ENCODE measurements at regions not wholly inside any gene's neighbourhood (a gene's known extent, or its start where the extent isn't known, plus 50 kb on each side); places are given as distances from the start of the nearest gene placed in this dataset.

DNA sequence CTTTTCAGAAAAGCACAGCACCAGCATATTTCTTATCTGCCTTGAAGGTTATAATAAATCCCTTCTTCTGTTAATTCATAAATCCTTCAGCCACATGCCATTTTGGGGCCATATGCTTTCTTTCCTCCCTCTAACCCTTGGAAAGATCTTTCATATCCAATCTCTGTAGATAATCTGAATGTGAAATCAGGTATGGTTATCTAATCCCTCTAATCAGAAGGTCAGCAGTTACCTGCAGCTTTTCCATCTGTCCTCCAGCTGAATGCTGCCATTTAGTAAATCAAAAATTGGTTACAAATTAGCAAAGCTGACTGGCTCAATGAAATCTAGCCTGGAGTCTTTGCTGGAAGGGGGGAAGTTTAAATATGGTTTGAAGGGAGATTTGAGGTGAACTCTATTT, 230.5 kb downstream of the PIK3C3 start:
- Histone ChIP-seq H3K4me1 (ENCODE audit: control insufficient read depth, insufficient read depth, low read length) (no peaks in the 10 kb centered on the region), H3K27ac (ENCODE audit: low read depth, low read length) (no peak overlapping the region), H3K4me3 (ENCODE audit: low read depth, low read length) (no peak overlapping the region)

DNA sequence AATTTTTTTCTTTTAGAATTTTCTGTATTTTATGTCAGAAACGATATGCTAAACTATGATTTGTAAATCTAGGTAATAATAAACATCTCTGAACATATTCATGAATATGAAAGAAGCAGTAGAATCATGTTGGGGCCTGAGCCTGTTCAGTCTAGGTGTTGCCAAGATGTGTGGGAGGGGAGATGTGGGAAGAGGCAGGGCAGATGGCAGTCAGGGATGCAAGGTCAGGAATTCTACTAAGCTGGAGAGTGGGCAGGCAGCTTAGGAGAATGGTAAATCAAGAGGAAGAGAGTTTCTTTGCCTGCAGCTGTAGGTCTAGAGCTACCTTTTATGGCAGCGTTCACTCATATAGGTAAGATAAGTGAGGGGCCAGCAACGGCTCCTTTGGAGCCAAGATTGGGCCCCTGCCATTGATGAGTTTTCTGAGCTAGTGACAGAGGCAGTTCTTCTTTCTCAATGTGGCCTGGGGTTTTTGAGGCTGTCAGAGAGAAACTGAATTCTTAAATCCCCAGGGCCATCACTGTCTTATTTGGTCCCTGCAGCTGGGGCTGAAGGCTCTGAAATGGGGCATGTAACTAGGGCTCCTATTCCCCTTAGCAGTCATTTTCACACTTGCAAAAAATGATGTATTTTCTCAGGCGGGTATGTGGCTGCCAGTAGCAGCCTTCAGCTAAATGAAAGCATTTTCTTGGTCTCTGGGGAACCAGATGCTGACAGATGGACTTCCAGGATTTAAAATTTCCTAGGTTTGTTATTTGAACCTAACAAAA, 232.8 kb downstream of the PIK3C3 start:
- Histone ChIP-seq H3K9ac (ENCODE audit: low read depth, low read length) (no peak overlapping the region), H3K27ac (ENCODE audit: low read depth, low read length) (no peak overlapping the region), H3K9me3 (ENCODE audit: control insufficient read depth, insufficient read depth, low read length) (peaks cover 8% of the 10 kb centered on the region; the same call in 1 of the 2 replicates), H3K4me3 (ENCODE audit: low read depth, low read length) (no peak overlapping the region), H3K4me1 (ENCODE audit: control insufficient read depth, insufficient read depth, low read length) (no peaks in the 10 kb centered on the region), H3K36me3 (ENCODE audit: control insufficient read depth, insufficient read depth, low read length) (no peaks in the 10 kb centered on the region), H3K27me3 (ENCODE audit: control insufficient read depth, insufficient read depth, low read length) (no peaks in the 10 kb centered on the region)

More for the DNA sequence above, 230.5 kb downstream of the PIK3C3 start:
- no peaks in the 10 kb centered on the region for H3K27me3 ChIP-seq (ENCODE audit: control insufficient read depth, insufficient read depth, low read length)
- H3K36me3 ChIP-seq (ENCODE audit: control insufficient read depth, insufficient read depth, low read length): no peaks in the 10 kb centered on the region
- H3K9ac ChIP-seq (ENCODE audit: low read depth, low read length): no peak overlapping the region
- peaks cover 8% of the 10 kb centered on the region; the same call in 1 of the 2 replicates for H3K9me3 ChIP-seq (ENCODE audit: control insufficient read depth, insufficient read depth, low read length)

DNA sequence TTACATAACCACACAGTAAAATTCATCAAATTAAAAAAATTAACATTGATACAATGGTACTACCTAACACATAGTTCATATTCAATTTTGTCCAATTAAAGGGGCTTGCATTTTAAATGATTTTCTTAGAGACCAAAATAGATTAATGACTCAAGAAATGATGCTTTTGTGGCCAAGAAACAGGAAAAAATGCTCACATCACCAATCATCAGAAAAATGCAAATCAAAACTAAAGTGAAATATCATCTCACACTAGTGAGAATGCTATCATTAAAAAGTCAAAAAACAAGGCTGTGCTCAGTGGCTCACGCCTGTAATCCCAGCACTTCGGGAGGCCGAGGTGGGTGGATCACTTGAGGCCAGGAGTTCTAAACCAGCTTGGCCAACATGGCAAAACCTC, 235.6 kb downstream of the PIK3C3 start:
- Histone ChIP-seq H3K27ac (ENCODE audit: low read depth, low read length) (no peak overlapping the region), H3K4me1 (ENCODE audit: control insufficient read depth, insufficient read depth, low read length) (no peaks in the 10 kb centered on the region), H3K4me3 (ENCODE audit: low read depth, low read length) (no peak overlapping the region), H3K9ac (ENCODE audit: low read depth, low read length) (no peak overlapping the region), H3K36me3 (ENCODE audit: control insufficient read depth, insufficient read depth, low read length) (no peaks in the 10 kb centered on the region), H3K9me3 (ENCODE audit: control insufficient read depth, insufficient read depth, low read length) (peaks cover 8% of the 10 kb centered on the region; the same call in 1 of the 2 replicates), H3K27me3 (ENCODE audit: control insufficient read depth, insufficient read depth, low read length) (no peaks in the 10 kb centered on the region)

DNA sequence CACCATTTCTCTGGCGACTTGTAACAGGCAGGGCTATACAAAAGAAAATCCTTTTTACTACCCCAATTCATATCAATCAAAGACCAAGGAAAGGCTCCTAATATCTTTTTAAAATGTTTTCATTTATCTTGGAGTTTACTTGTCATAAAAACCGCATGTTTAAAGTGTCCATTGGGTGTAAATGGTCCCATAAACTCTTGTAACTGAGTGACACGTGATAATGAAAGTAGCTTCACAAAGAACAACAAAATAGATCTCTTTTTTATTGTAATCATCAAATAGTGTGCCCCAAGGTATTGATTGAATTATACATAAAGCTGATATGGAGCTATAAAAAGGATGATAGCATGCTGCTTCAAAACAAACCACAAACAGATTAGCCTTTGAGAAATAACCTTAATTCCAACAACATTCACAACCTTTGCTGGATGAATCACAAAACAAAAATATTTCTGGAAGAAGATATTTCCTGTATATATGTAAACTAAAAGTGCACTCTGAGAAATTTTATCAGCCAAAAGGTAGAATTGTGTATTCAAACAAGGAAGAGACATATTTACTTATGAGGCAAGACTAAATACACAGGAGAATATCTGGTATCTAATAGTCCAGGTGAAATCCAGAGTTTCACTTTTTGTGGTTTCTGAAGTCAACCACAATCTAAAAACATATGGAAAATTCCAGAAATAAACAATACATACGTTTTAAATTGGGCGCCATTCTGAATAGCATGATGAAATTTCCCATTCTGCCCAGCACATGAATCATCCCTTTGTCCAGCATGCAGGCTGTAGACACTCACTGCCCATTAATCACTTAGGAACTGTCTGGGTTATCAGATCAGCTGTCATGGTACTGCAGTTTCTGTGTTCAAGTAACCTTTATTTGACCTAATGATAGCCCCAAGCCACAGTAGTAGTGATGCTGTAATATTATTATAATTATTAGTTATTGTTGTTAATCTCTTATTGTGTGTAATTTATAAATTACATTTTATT, 237.5 kb downstream of the PIK3C3 start:
- Histone ChIP-seq H3K9me3 (ENCODE audit: control insufficient read depth, insufficient read depth, low read length) (peaks cover 8% of the 10 kb centered on the region; the same call in 1 of the 2 replicates), H3K27me3 (ENCODE audit: control insufficient read depth, insufficient read depth, low read length) (no peaks in the 10 kb centered on the region), H3K4me1 (ENCODE audit: control insufficient read depth, insufficient read depth, low read length) (no peaks in the 10 kb centered on the region), H3K36me3 (ENCODE audit: control insufficient read depth, insufficient read depth, low read length) (no peaks in the 10 kb centered on the region), H3K4me3 (ENCODE audit: low read depth, low read length) (no peak overlapping the region), H3K9ac (ENCODE audit: low read depth, low read length) (no peak overlapping the region), H3K27ac (ENCODE audit: low read depth, low read length) (no peak overlapping the region)

DNA sequence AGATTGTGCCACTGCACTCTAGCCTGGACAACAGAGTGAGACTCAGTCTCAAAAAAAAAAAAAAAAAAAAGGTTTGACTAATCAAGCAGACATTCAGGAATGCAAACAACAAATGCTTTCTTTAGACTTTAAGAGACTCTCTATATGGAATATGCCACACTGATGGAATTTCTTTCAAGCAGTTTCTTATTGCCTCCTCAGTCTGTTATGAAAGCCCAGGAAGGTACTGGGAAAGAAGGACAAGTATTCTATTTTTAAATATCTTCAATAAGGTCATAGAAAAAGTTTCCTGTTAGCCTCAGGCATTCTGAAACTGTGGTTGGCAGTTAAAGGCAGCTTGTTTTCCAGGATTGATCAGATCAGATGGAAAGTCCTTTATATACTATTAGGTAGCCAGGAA, 241.6 kb downstream of the PIK3C3 start:
- Histone ChIP-seq H3K4me3 (ENCODE audit: low read depth, low read length) (no peak overlapping the region), H3K27ac (ENCODE audit: low read depth, low read length) (no peak overlapping the region), H3K9ac (ENCODE audit: low read depth, low read length) (no peak overlapping the region), H3K4me1 (ENCODE audit: control insufficient read depth, insufficient read depth, low read length) (no peaks in the 10 kb centered on the region), H3K9me3 (ENCODE audit: control insufficient read depth, insufficient read depth, low read length) (no peaks in the 10 kb centered on the region), H3K36me3 (ENCODE audit: control insufficient read depth, insufficient read depth, low read length) (no peaks in the 10 kb centered on the region), H3K27me3 (ENCODE audit: control insufficient read depth, insufficient read depth, low read length) (no peaks in the 10 kb centered on the region)

DNA sequence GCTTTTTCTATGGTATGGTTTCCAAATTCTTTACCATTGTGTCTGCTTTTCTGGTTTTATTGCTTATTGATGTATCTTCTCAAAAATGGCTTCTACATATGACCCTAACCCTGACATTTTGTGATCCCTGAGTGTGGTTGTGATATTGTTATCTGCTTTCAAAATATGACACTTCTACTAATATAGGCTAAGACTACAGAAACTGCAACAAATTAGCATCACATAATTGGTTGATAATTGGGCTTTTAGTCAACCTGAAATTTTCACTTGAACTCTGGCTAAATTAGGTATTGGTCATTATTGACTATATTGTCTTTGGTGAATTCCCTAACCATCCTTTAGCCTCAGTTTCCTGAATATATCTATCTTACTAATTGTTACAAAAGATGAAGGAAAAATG, 246.1 kb downstream of the PIK3C3 start:
- no peak overlapping the region for H3K27ac ChIP-seq (ENCODE audit: low read depth, low read length)
- H3K4me1 ChIP-seq (ENCODE audit: control insufficient read depth, insufficient read depth, low read length): no peaks in the 10 kb centered on the region
- no peak overlapping the region for H3K4me3 ChIP-seq (ENCODE audit: low read depth, low read length)
- no peaks in the 10 kb centered on the region for H3K27me3 ChIP-seq (ENCODE audit: control insufficient read depth, insufficient read depth, low read length)
- H3K36me3 ChIP-seq (ENCODE audit: control insufficient read depth, insufficient read depth, low read length): no peaks in the 10 kb centered on the region
- H3K9me3 ChIP-seq (ENCODE audit: control insufficient read depth, insufficient read depth, low read length): no peaks in the 10 kb centered on the region
- H3K9ac ChIP-seq (ENCODE audit: low read depth, low read length): no peak overlapping the region

DNA sequence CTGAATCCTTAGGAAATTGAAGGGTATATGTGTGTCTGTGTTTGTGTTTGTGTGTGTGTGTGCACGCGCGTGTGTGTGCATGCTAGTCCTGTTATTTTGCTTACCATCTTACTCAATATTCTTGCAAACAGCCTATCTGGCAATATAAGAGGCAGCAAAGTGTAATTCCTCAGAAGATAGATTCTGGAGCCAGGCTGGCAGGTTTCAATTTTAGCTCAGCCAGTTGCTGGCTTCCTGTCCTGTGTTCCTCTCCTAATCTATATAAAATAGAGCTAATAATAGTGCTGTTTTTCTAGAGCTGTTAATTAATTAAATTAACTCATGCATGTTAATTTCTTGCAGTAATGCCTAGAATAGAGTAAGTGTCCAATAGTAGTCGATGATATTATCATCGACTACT, 256.2 kb downstream of the PIK3C3 start:
- H3K9me3 ChIP-seq (ENCODE audit: control insufficient read depth, insufficient read depth, low read length): no peaks in the 10 kb centered on the region
- no peak overlapping the region for H3K27ac ChIP-seq (ENCODE audit: low read depth, low read length)
- H3K4me3 ChIP-seq (ENCODE audit: low read depth, low read length): no peak overlapping the region
- no peak overlapping the region for H3K9ac ChIP-seq (ENCODE audit: low read depth, low read length)
- H3K36me3 ChIP-seq (ENCODE audit: control insufficient read depth, insufficient read depth, low read length): no peaks in the 10 kb centered on the region
- no peaks in the 10 kb centered on the region for H3K27me3 ChIP-seq (ENCODE audit: control insufficient read depth, insufficient read depth, low read length)
- no peaks in the 10 kb centered on the region for H3K4me1 ChIP-seq (ENCODE audit: control insufficient read depth, insufficient read depth, low read length)

DNA sequence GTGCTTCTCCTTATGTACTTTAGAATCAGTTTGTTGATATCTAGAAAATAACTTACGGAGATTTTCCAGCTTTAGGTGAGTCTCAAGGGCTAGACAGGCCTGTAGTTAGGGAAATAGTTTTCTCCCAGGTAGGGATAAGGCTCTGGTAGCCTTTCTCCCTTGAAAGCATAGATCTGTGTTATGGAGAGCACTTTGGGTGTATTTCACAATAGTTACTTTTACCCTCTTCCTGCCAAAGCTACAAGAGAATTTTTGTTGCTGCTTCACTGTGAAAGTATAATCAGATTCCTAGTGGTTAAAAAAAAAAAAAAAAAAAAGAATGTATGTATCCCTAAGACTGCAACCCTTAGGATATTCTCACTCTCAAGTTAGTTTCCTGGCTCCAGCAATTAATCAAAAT, 267.5 kb downstream of the PIK3C3 start:
- no peaks in the 10 kb centered on the region for H3K4me1 ChIP-seq (ENCODE audit: control insufficient read depth, insufficient read depth, low read length)
- no peak overlapping the region for H3K4me3 ChIP-seq (ENCODE audit: low read depth, low read length)
- H3K27me3 ChIP-seq (ENCODE audit: control insufficient read depth, insufficient read depth, low read length): no peaks in the 10 kb centered on the region
- no peaks in the 10 kb centered on the region for H3K9me3 ChIP-seq (ENCODE audit: control insufficient read depth, insufficient read depth, low read length)
- H3K9ac ChIP-seq (ENCODE audit: low read depth, low read length): no peak overlapping the region
- no peak overlapping the region for H3K27ac ChIP-seq (ENCODE audit: low read depth, low read length)
- H3K36me3 ChIP-seq (ENCODE audit: control insufficient read depth, insufficient read depth, low read length): no peaks in the 10 kb centered on the region

DNA sequence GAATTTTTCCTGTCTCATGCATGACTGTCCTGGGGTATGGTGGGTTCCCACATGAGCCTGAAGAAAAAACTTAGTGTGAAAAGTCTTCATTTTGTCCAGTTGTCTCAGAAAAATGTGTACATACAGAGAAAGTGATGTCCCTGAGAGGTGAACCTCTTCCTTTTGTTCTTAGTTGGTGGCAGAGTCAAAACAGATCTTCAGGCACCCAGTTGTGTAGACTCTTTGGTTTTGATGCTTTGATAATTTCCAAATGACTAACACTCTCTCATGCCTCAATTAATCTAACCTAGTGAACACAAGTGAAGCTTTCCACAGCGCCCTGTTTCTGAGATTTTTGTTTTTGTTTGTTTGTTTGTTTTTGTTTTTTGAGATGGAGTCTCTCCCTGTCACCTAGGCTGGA, 273.5 kb downstream of the PIK3C3 start:
- Histone ChIP-seq H3K9me3 (ENCODE audit: control insufficient read depth, insufficient read depth, low read length) (no peaks in the 10 kb centered on the region), H3K4me3 (ENCODE audit: low read depth, low read length) (no peak overlapping the region), H3K4me1 (ENCODE audit: control insufficient read depth, insufficient read depth, low read length) (0 out of 2 replicates have a peak, but pooled peaks cover 4% of the 10 kb centered on the region), H3K36me3 (ENCODE audit: control insufficient read depth, insufficient read depth, low read length) (no peaks in the 10 kb centered on the region), H3K27me3 (ENCODE audit: control insufficient read depth, insufficient read depth, low read length) (no peaks in the 10 kb centered on the region), H3K9ac (ENCODE audit: low read depth, low read length) (no peak overlapping the region), H3K27ac (ENCODE audit: low read depth, low read length) (no peak overlapping the region)

DNA sequence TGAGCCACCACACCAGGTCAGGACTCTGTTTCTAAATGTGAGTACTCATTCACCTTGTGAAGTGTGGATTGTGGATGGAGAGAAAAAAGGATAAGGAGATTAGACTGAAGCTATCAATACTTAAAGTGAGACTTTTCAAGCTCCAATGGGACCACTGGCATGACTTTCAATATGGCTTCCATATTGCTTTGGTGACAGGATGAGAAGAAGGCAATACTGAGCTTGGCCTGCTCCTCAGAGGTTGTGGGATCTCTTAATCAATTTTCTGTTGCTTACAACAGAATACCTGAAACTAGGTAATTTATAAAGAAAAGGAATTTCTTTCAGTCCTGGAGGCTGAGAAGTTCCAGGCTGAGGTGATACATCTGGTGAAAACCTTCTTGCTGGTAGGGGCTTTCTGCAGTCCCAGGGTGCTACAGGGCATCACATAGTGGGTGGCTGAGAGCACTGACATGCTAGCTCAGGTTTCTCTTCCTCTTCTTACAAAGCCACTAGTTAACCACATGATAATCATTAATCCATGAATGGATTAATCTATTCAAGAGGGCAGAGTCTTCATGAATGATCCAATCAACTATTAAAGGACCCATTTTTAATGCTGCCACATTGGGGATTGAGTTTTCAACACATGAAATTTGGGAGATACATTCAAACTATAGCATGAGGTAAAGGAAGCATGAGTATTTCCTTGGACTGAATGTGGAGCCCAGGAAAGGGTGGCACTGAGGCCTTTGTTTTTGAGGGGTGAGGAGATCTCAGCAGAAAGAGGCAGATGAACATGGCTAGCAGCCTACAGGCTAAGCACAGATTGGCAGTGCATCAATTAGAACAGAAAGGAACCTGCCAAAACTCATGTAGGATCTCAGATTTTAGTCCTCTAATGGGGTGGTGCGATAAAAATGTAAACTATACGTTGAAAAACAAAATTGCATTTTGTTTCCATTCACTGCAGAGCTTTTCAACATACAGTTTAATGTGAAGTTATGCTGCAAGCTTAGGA, 274.5 kb downstream of the PIK3C3 start:
- Histone ChIP-seq H3K27me3 (ENCODE audit: control insufficient read depth, insufficient read depth, low read length) (no peaks in the 10 kb centered on the region), H3K4me3 (ENCODE audit: low read depth, low read length) (no peak overlapping the region), H3K27ac (ENCODE audit: low read depth, low read length) (no peak overlapping the region), H3K9ac (ENCODE audit: low read depth, low read length) (no peak overlapping the region), H3K36me3 (ENCODE audit: control insufficient read depth, insufficient read depth, low read length) (no peaks in the 10 kb centered on the region), H3K9me3 (ENCODE audit: control insufficient read depth, insufficient read depth, low read length) (no peaks in the 10 kb centered on the region), H3K4me1 (ENCODE audit: control insufficient read depth, insufficient read depth, low read length) (0 out of 2 replicates have a peak, but pooled peaks cover 4% of the 10 kb centered on the region)

Measured in HUES48 (cell line).